Activated gamma-delta T cell treated with Interleukin-2 at 50 U/mL for 16 hours (primary cell): ENCODE measurements at regions not wholly inside any gene's neighbourhood (a gene's known extent, or its start where the extent isn't known, plus 50 kb on each side); places are given as distances from the start of the nearest gene placed in this dataset.
"Not testable (repeated sequence)": the region's sequence is repeated elsewhere in the genome, so short reads cannot be mapped to it uniquely, and the experiment has no call there.

Source experiments
- DNase-seq: peaks from one replicate; pipeline ENCODE4 v3.0.0-alpha.2; 2020

- DNase-seq = no peak
These were observed 427.4 kb upstream of the DIPK2B start for GRCh38 chrX:45628041-45628440.

GRCh38 chrX:45623266-45623665, 422.6 kb upstream of the DIPK2B start:
- DNase-seq = no peak

DNA sequence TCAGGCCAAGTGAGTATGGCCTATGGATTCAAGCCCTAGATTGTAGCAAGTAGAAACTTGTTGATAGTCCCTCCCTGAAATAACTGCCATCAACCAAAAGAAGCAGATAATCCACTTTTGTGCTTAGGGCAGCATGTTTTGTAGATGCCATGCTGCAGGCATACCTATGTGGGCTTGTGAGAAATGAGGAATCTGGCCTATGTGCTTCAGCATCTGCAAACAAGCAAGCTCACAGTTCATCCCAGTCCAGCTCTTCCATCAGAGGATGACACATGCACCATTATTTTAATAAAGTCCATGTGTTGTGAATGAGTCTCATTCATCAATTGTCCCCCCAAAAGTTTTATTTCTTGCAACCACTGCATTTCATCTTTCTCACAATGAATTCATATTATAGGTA, 421.9 kb upstream of the DIPK2B start:
- no peak for DNase-seq

- DNase-seq = no peak
These were observed 421.4 kb upstream of the DIPK2B start for GRCh38 chrX:45622042-45622423.

DNA sequence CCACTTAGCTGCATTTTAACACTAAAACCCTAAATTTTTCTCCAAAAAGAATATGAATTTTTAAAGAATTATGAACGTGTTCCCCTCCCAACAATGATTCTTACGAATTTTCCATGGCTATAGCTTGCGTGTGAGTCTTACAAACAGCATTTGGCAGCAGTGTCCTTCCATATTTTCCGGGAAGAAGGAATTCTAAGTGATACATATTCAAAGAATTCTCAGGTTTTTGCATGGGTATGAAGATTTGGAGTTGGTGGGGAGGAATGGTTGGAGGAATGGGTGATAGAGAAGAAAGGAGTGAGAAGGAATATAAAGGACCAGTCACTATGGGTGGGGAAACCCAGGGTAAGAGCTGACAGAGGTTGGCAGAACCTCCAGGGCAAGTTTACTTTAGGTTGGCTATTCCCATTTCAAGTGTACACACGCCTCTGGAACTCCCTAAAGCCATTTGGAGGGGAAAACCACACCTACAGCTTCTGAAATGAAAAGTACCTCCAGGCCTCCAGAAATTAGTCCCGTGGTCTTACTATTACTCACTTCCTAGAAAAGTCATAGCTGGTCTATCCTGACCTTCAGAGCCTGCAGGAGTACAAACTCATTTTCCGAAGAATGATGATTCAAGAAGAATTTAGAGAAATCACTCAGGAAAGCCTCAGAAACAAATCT, 420.8 kb upstream of the DIPK2B start:
- no peak for DNase-seq

DNA sequence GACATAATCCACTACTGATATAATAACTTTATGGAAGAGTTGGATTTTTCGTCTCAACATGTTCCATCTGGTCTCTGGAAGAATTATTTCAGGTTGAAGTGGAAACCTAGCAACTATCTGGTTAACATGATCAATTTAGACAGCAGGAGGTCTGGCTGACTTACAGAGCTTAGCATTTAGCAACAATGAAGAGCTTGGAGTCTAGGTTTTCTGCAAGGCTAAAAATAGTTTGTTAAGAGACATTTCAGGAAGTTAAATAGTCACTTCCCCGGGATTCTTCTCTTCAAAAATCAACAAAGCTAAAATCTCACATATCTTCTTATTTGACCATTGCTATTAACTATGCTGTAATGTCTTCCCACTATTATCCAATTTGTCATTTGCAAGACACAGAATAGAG, 418.6 kb upstream of the DIPK2B start:
- no peak for DNase-seq

DNA sequence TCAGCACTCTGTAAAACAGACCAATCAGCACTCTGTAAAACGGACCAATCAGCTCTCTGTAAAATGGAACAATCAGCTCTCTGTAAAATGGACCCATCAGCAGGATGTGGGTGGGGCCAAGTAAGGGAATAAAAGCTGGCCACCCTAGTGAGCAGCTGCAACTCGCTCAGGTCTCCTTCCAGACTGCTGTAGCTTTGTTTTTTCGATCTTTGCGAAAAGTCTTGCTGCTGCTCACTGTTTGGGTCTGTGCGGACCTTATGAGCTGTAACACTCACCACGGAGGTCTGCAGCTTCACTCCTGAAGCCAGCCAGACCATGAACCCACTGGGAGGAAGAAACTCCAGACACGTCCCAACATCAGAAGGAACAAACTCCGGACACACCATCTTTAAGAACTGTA, 414.9 kb upstream of the DIPK2B start:
- not testable (repeated sequence) for DNase-seq

- no peak for DNase-seq
These were observed 414.2 kb upstream of the DIPK2B start for GRCh38 chrX:45614853-45615252.

GRCh38 chrX:45602151-45602550, 401.5 kb upstream of the DIPK2B start:
- no peak for DNase-seq

DNA sequence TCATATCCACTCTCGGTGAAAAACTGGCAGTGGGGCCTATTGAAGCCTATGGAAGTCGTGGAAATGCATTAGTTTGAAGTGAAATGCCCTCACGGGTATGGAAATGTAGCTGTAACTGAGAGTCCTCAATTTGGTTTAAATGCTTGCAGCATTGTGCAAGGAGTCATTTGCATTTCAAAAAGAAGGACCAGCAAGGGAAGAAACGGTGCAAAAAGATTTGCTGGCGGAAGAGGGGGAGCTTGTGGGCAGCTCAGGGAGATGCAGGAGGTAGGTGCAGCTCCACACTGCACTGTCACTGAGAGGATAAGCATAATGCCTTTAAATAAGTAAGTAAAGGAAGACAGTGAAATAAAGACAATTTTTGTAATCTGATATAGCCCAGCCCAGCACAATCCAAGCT, 400.4 kb upstream of the DIPK2B start:
- DNase-seq = no peak

DNA sequence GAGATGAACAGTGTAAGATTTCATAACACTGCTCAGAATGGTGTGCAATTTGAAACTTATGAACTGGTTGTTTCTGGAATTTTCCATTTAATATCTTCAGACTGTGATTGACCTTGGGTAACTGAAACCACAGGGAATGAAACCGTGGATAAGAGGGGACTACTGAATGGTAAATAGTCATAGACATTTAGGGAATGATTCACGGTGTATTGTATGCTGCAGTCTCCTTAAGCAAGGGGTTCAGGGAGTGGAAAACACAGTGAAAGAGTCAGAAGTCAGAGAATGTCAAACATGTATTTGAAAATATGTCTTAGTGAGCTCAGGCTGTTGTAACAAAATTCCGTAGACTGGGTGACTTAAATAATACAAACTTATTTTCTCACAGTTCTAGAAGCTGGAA, 398.2 kb upstream of the DIPK2B start:
- DNase-seq = no peak

DNA sequence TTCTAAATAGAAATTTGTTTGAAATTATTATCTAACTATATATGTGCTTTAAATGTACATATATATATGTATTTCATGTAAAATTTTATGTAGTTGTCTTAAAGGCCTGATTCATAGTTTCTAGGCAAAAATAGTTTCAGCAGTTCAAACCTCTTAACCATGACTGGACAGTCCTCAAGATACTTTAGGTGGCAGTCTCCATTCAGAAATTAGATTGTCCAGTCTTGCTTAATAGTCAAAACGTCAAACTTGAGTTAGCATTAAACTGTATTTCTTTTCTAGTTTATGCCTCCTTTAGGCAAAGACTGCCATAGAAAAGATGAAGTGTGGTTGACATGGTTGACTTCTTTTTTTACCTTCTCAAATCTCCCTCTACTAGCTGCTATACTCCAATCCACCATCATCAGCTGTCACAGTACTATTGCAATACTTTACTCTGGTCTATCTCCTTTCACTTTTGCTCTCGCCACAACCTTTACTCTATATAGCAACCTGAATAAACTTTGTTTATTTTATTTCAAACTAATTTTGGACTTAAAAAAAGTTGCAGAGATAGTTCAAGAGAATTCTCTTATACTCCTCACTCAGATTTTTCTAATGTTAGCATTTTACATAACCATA, 395.6 kb upstream of the DIPK2B start:
- DNase-seq = no peak

DNA sequence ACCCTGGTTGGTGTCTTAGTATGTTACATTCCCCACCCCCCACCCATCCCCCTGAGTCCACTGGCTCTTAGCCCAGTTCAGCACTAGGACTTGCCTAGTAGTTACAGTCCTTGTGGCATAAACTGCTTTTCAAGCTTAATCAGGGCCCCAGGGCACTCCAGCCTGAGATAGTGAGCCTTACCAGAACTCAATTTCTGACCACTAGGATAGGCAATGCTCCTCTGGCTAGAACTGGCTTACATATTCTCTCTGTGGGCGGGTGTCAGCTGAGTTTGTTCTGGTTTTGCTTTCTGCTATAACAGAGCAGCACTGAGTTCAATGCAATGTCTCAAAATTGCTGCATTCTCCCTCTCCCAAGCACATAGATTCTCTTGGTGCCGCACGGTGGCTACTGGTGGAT, 391.4 kb upstream of the DIPK2B start:
- no peak for DNase-seq

DNA sequence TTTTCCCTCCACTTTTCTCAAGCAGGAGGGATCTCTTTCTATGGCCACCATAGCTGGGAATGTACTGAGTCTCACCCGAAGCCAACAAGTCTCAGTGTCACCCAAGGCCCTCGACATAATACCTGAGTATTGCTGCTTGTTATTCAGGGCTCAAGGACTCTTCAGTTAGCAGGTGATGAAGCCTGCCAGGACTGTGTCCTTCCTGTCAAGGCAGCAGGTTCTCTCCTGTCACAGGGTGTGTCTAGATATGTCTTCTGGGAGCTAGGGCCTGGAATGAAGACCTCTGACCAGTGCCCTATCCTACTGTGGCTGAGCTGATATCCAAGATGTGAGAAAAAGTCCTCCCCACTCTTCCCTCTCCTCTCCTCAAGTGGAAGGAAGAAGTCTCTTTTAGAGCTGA, 391.0 kb upstream of the DIPK2B start:
- DNase-seq = no peak

GRCh38 chrX:45584717-45585116, 384.0 kb upstream of the DIPK2B start:
- DNase-seq = no peak

- DNase-seq = no peak
These were observed 376.7 kb upstream of the DIPK2B start for GRCh38 chrX:45577361-45577760.

GRCh38 chrX:45571453-45571852, 370.8 kb upstream of the DIPK2B start:
- DNase-seq = no peak

DNA sequence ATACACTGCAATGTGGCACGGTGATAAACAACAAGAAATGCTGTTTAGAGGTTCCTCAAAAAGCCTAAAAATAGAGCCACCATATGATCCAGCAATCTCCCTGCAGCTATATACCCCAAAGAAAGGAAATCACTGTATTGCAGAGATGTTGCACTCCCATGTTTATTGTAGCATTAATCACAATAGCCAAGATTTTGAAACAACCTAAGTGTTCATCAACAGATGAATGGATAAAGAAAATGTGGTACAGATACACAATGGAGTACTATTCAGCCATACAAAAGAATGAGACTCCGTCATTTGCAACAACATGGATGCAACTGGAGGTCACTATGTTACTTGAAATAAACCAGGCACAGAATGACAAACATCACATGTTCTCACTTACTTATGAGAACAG, 365.8 kb upstream of the DIPK2B start:
- DNase-seq = no peak

DNA sequence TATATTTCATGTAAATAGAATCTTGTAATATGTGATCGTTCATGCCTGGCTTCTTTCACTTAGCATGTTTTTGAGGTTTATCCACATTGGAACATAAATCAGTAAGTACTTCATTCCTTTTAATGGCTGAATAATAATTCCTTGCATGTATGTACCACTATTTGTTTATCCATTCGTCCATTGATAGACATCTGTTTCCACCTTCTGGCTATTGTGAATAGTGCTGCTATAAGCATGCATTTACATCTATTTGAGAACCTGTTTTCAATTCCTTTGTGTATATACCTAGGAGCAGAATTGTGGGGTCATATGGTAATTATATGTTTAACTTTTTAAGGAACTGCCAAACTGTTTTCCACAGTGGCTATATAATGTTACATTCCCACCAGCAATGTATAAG, 356.7 kb upstream of the DIPK2B start:
- no peak for DNase-seq

DNA sequence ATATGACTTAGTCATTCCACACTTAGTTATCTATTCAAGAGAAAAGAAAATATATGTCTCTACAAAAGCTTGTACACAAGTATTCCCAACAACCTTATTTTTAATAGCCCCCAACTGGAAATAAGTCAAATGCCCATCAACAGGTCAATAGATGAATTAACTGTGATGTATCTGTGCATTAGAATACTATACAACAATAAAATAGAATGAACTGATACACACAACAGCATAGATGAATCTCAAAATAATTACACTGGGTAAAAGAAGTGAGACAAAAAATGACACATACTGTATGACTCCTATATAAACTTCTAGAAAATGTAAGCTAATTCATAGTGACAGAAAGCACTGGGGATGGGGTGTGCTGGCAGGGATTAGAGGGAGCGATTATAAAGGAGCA, 354.1 kb upstream of the DIPK2B start:
- DNase-seq = no peak

- no peak for DNase-seq
These were observed 352.7 kb upstream of the DIPK2B start for GRCh38 chrX:45553417-45553816.

- DNase-seq = not testable (repeated sequence)
These were observed 346.0 kb upstream of the DIPK2B start for GRCh38 chrX:45546697-45547096.

DNA sequence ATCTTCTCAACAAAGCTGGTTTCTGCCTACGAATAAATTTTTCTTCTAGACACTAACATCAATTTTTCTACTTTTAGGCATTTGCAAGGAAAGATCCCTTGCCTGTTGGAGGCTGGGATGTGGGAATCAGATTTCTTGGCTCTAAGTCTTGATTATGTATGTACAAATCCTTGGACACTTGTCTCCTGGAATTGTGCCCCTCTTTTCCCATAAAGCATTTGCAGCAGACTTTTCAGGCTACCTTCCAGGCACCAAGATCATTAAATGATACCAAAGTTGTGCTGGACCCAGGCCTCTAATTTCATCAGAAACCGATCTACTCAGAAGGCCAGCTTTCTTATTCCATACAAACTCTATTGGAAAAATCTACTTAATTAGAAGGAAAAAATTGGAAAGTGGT, 339.5 kb upstream of the DIPK2B start:
- DNase-seq = no peak

GRCh38 chrX:45537936-45538335, 337.3 kb upstream of the DIPK2B start:
- no peak for DNase-seq

GRCh38 chrX:45527834-45528233, 327.2 kb upstream of the DIPK2B start:
- no peak for DNase-seq
